HEK293T (cell line): ENCODE measurements at regions not wholly inside any gene's neighbourhood (a gene's known extent, or its start where the extent isn't known, plus 50 kb on each side); places are given as distances from the start of the nearest gene placed in this dataset.

Experiments used
- ARNT ChIP-seq: fragments of 450-650 bp; IDR thresholded peaks from 2 replicates; pipeline ENCODE4 v1.6.1; 2017; ENCODE audit warnings: mild to moderate bottlenecking
- BHLHE40 ChIP-seq: fragments of 450-650 bp; IDR thresholded peaks from 2 replicates; pipeline ENCODE4 v1.6.1; 2016; ENCODE audit warnings: mild to moderate bottlenecking, moderate library complexity, borderline replicate concordance
- CTBP1 ChIP-seq: fragments of 450-650 bp; IDR thresholded peaks from 2 replicates; pipeline ENCODE4 v1.6.1; 2016; ENCODE audit warnings: borderline replicate concordance
- ELF4 ChIP-seq: fragments of 450-650 bp; IDR thresholded peaks from 2 replicates; pipeline ENCODE4 v1.6.1; 2017; ENCODE audit warnings: antibody characterized with exemption
- FOXA1 ChIP-seq: fragments of 450-650 bp; IDR thresholded peaks from 2 replicates; pipeline ENCODE4 v1.6.1; 2016; ENCODE audit warnings: mild to moderate bottlenecking
- FOXK2 ChIP-seq: fragments of 450-650 bp; IDR thresholded peaks from 2 replicates; pipeline ENCODE4 v1.6.1; 2016; ENCODE audit warnings: mild to moderate bottlenecking
- FOXM1 ChIP-seq: fragments of 450-650 bp; IDR thresholded peaks from 2 replicates; pipeline ENCODE4 v1.6.1; 2017; ENCODE audit warnings: mild to moderate bottlenecking, borderline replicate concordance
- L3MBTL2 ChIP-seq: fragments of 450-650 bp; conservative IDR thresholded peaks from 2 replicates; pipeline ENCODE4 v1.6.1; 2016; ENCODE audit warnings: mild to moderate bottlenecking
- SP1 ChIP-seq: fragments of 450-650 bp; IDR thresholded peaks from 2 replicates; pipeline ENCODE4 v1.6.1; 2017
- TARDBP ChIP-seq: fragments of 450-650 bp; IDR thresholded peaks from 2 replicates; pipeline ENCODE4 v1.6.1; 2016
- TF ChIP-seq, protein P1 (sequence below): fragments of 450-650 bp; IDR thresholded peaks from 2 replicates; pipeline ENCODE4 v1.6.1; 2016

DNA sequence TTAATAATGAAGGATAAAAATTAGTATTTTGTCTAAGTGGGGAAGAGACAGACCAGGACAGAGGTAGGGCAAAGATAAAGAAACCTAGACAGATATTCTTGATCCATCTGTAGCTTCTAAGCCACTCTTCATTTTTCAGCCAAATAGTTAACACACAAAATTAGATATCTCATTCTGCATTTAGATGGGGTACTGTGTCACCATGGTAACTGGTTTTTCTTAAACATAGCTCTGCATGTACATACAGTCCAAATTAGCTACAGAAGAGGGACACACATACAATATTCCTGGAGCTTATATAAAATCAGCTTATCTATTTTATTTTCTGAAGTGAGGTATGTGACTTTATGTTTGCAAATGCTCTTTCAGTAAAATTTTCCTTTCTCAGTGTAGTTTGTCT is 393.7 kb downstream of the PPP3CA start:
- no peak for TF ChIP-seq FOXA1
- TF ChIP-seq SP1 = no peak
- TF ChIP-seq L3MBTL2 = no peak
- TF ChIP-seq TARDBP = no peak
- no peak for TF ChIP-seq ELF4
- TF ChIP-seq BHLHE40 = no peak
- no peak for TF ChIP-seq CTBP1
- TF ChIP-seq FOXM1 = no peak
- TF ChIP-seq, protein P1, sequence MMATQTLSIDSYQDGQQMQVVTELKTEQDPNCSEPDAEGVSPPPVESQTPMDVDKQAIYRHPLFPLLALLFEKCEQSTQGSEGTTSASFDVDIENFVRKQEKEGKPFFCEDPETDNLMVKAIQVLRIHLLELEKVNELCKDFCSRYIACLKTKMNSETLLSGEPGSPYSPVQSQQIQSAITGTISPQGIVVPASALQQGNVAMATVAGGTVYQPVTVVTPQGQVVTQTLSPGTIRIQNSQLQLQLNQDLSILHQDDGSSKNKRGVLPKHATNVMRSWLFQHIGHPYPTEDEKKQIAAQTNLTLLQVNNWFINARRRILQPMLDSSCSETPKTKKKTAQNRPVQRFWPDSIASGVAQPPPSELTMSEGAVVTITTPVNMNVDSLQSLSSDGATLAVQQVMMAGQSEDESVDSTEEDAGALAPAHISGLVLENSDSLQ = no peak
- TF ChIP-seq FOXK2 = no peak
- no peak for TF ChIP-seq ARNT
